A172 (cell line): ENCODE measurements at regions not wholly inside any gene's neighbourhood (a gene's known extent, or its start where the extent isn't known, plus 50 kb on each side); places are given as distances from the start of the nearest gene placed in this dataset.
"Not testable (repeated sequence)": the region's sequence is repeated elsewhere in the genome, so short reads cannot be mapped to it uniquely, and the experiment has no call there.

Source experiments
- DNase-seq: peaks from one replicate; pipeline ENCODE4 v3.0.0-alpha.2; 2015; ENCODE audit warnings: low spot score

GRCh38 chr6:55058682-55059081, 115.6 kb upstream of the HCRTR2 start:
- no peak for DNase-seq

- DNase-seq, result no peak
Measured at GRCh38 chr6:55064711-55065420, 109.4 kb upstream of the HCRTR2 start.

GRCh38 chr6:55069132-55069781, 105.1 kb upstream of the HCRTR2 start:
- DNase-seq, result peak; percentile 26

- peak; percentile 19 for DNase-seq
Measured at GRCh38 chr6:55082021-55082420, 92.3 kb upstream of the HCRTR2 start.

DNA sequence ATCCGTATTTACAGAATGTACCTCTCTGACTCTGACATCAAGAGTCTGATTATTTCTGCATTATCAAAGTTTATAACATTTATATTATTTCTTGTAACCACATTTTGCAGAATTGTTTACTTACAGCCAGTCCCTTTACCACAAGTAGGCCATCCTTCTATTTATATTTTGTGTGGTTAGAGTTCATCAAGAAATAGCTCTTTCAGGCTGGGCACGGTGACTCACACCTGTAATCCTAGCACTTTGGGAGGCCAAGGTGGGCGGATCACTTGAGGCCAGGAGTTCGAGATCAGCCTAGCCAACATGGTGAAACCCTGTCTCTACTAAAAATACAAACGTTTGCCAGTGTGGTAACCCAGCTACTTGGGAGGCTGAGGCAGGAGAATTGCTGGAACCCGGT, 86.3 kb upstream of the HCRTR2 start:
- DNase-seq, result peak; percentile 4

GRCh38 chr6:55088902-55089301, 85.4 kb upstream of the HCRTR2 start:
- no peak for DNase-seq

DNA sequence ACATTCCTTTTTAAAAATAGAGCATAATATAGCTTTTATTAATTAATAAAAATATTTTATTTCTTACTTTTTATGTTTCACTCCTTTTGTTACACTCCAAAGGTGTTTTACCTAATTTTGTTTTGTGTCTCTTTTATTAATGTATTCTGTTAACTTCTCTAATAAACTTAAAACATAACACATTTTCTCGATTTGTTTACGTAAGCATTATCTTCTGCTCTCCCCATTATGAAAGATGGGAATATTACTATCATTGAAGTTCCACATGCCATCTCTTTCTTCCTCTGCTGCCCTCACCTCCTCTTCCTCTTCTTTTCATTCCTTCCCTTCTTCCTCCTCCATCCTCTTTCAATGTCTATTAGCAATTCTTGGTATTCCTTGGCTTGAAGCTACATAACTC, 85.0 kb upstream of the HCRTR2 start:
- DNase-seq, result no peak

DNA sequence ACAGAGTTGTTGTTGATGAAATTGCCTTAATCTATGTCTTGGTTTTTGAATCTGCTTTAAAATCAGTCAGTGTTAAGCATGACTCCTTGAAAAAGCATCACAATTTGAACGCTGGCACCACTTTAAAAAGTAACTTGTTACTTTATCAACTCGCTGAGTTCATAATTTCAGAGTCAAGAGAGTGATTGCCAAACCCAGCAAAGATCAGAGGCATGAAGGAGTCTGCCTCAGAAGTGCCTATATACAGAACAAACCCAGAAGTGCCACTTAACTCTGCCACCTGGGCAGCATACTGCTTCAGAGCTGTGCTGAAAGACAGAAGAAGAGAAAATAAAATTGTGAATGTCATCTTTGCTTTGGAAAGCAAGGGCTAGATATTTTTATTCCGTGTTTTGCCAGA, 73.6 kb upstream of the HCRTR2 start:
- DNase-seq, result no peak

- DNase-seq, result no peak
Measured at GRCh38 chr6:55101157-55101556, 73.2 kb upstream of the HCRTR2 start.

- DNase-seq, result no peak
Measured at GRCh38 chr6:55108134-55109130, 65.9 kb upstream of the HCRTR2 start.

GRCh38 chr6:55117267-55117666, 57.0 kb upstream of the HCRTR2 start:
- DNase-seq, result no peak

DNA sequence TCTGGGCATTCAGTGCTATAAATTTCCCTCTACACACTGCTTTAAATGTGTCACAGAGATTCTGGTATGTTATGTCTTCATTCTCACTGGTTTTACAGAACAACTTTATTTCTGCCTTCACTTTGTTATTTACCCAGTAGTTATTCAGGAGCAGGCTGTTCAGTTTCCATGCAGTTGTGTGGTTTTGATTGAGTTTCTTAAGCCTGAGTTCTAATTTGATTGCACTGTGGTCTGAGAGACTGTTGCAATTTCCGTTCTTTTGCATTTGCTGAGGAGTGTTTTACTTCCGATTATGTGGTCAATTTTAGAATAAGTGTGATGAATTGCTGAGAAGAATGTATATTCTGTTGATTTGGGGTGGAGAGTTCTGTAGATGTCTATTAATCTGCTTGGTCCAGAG, 50.1 kb upstream of the HCRTR2 start:
- DNase-seq, result not testable (repeated sequence)
